Mesothelial cell of epicardium (in vitro differentiated cells): ENCODE measurements at regions not wholly inside any gene's neighbourhood (a gene's known extent, or its start where the extent isn't known, plus 50 kb on each side); places are given as distances from the start of the nearest gene placed in this dataset.

Experiments
- DNase-seq, 2 experiments: peaks; one replicate each; pipeline ENCODE4 v3.0.0; 2021; ENCODE audit warnings: low spot score in 2 of 2; ENCODE audit not compliant: unreplicated experiment in 2 of 2
- H3K27ac Mint-ChIP-seq: 2 replicates; pipeline ENCODE4 v1.8.0; 2021; ENCODE audit warnings: mixed read lengths
- H3K27me3 Mint-ChIP-seq: 2 replicates; pipeline ENCODE4 v1.8.0; 2021; ENCODE audit warnings: low read depth, mixed read lengths
- H3K36me3 Mint-ChIP-seq: 2 replicates; pipeline ENCODE4 v1.8.0; 2021; ENCODE audit warnings: mixed read lengths
- H3K4me1 Mint-ChIP-seq: 2 replicates; pipeline ENCODE4 v1.8.0; 2021; ENCODE audit warnings: mixed read lengths
- H3K4me3 Mint-ChIP-seq: 2 replicates; pipeline ENCODE4 v1.8.0; 2021; ENCODE audit warnings: mild to moderate bottlenecking, moderate library complexity, mixed read lengths
- H3K9me3 Mint-ChIP-seq: 2 replicates; pipeline ENCODE4 v1.8.0; 2021; ENCODE audit warnings: mixed read lengths
- CTCF ChIP-seq: fragments of 200-600 bp; sonication (generic); IDR thresholded peaks from one replicate; pipeline ENCODE4 v1.5.0; 2021; ENCODE audit warnings: antibody characterized with exemption; ENCODE audit not compliant: unreplicated experiment

GRCh38 chr2:21696900-21697299, 573.1 kb downstream of the TDRD15 start:
- Mint-ChIP-seq H3K4me1 (peaks cover 2% of the 10 kb centered on the region), H3K36me3 (no peaks in the 10 kb centered on the region), H3K4me3 (no peak overlapping the region), H3K9me3 (no peaks in the 10 kb centered on the region), H3K27ac (no peak overlapping the region), H3K27me3 (no peaks in the 10 kb centered on the region)
- TF ChIP-seq CTCF: no peak
- no peak for DNase-seq

GRCh38 chr2:21700644-21701043, 576.9 kb downstream of the TDRD15 start:
- TF ChIP-seq CTCF: no peak
- Mint-ChIP-seq H3K4me1 (no peaks in the 10 kb centered on the region), H3K27me3 (no peaks in the 10 kb centered on the region), H3K4me3 (no peak overlapping the region), H3K27ac (no peak overlapping the region), H3K36me3 (no peaks in the 10 kb centered on the region), H3K9me3 (no peaks in the 10 kb centered on the region)
- DNase-seq: no peak

GRCh38 chr2:21710031-21710430, 586.3 kb downstream of the TDRD15 start:
- Mint-ChIP-seq H3K27ac (no peak overlapping the region), H3K27me3 (peaks cover 6% of the 10 kb centered on the region), H3K4me1 (no peaks in the 10 kb centered on the region), H3K9me3 (no peaks in the 10 kb centered on the region), H3K36me3 (no peaks in the 10 kb centered on the region), H3K4me3 (no peak overlapping the region)
- no peak for TF ChIP-seq CTCF
- DNase-seq: no peak

- H3K4me3 Mint-ChIP-seq: no peak overlapping the region
- H3K27me3 Mint-ChIP-seq: peaks cover 6% of the 10 kb centered on the region
- no peaks in the 10 kb centered on the region for H3K4me1 Mint-ChIP-seq
- DNase-seq: no peak
- H3K9me3 Mint-ChIP-seq: no peaks in the 10 kb centered on the region
- H3K27ac Mint-ChIP-seq: no peak overlapping the region
- no peak for TF ChIP-seq CTCF
- no peaks in the 10 kb centered on the region for H3K36me3 Mint-ChIP-seq
Observed at GRCh38 chr2:21710496-21710895, 586.7 kb downstream of the TDRD15 start.

- H3K9me3 Mint-ChIP-seq: no peaks in the 10 kb centered on the region
- H3K27me3 Mint-ChIP-seq: peaks cover 7% of the 10 kb centered on the region
- H3K27ac Mint-ChIP-seq: no peak overlapping the region
- H3K4me3 Mint-ChIP-seq: no peak overlapping the region
- H3K36me3 Mint-ChIP-seq: no peaks in the 10 kb centered on the region
- TF ChIP-seq CTCF: no peak
- H3K4me1 Mint-ChIP-seq: peaks cover 2% of the 10 kb centered on the region
- DNase-seq: no peak
Observed at GRCh38 chr2:21715887-21716286, 592.1 kb downstream of the TDRD15 start.

GRCh38 chr2:21727101-21727500, 603.3 kb downstream of the TDRD15 start:
- no peak for TF ChIP-seq CTCF
- DNase-seq: no peak
- Mint-ChIP-seq H3K9me3 (no peaks in the 10 kb centered on the region), H3K4me3 (no peak overlapping the region), H3K27ac (no peak overlapping the region), H3K36me3 (no peaks in the 10 kb centered on the region), H3K4me1 (no peaks in the 10 kb centered on the region), H3K27me3 (peaks cover 9% of the 10 kb centered on the region)
